Peyer's patch (tissue), 4 donors: ENCODE measurements at regions not wholly inside any gene's neighbourhood (a gene's known extent, or its start where the extent isn't known, plus 50 kb on each side); places are given as distances from the start of the nearest gene placed in this dataset.

Source experiments
- POLR2A ChIP-seq, 2 donors: fragments of 450-650 bp; IDR thresholded peaks; one replicate each; pipeline ENCODE4 v1.5.1; 2017; ENCODE audit warnings: antibody characterized with exemption in 2 of 2, mild to moderate bottlenecking in 2 of 2, moderate library complexity in 2 of 2
- TF ChIP-seq, protein P1 (sequence below), 6 experiments: fragments of 450-650 bp in 4 of 6; fragments of 200-600 bp in 2 of 6; sonication (generic) in 1 of 6; IDR thresholded peaks; one replicate each; pipeline ENCODE4 v1.5.1; 2017 to 2019; ENCODE audit warnings: antibody characterized with exemption in 6 of 6, mild to moderate bottlenecking in 3 of 6, moderate library complexity in 1 of 6

DNA sequence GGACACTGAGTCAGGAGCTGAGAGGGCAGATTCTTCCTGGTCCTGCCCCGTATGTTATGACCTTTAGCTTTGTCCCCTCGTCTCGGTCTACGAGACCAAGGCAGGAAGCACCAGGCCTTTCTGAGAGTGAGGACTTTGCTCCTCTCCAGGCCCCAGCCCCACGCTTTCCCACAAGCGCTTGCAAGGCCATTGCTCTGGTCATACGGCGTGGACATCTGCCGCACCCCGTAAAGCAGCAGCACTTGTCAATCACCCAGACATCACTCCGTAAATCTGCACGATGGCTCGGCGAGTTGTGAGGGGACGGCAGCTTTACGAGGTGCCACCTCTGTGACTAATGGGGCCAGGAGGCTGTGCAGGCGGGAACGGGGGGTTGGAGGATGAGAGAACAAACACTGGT is 100.8 kb upstream of the TWIST2 start:
- TF ChIP-seq, protein P1, sequence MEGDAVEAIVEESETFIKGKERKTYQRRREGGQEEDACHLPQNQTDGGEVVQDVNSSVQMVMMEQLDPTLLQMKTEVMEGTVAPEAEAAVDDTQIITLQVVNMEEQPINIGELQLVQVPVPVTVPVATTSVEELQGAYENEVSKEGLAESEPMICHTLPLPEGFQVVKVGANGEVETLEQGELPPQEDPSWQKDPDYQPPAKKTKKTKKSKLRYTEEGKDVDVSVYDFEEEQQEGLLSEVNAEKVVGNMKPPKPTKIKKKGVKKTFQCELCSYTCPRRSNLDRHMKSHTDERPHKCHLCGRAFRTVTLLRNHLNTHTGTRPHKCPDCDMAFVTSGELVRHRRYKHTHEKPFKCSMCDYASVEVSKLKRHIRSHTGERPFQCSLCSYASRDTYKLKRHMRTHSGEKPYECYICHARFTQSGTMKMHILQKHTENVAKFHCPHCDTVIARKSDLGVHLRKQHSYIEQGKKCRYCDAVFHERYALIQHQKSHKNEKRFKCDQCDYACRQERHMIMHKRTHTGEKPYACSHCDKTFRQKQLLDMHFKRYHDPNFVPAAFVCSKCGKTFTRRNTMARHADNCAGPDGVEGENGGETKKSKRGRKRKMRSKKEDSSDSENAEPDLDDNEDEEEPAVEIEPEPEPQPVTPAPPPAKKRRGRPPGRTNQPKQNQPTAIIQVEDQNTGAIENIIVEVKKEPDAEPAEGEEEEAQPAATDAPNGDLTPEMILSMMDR (IDR thresholded peaks at IDR 0.05) = no peak
- no peak for TF ChIP-seq POLR2A (IDR thresholded peaks at IDR 0.05)
